RWPE2 (cell line): ENCODE measurements at regions not wholly inside any gene's neighbourhood (a gene's known extent, or its start where the extent isn't known, plus 50 kb on each side); places are given as distances from the start of the nearest gene placed in this dataset.

ENCODE experiments used
- ATAC-seq: fragments of 200-7000 bp; cut with Tn5 transposase; 3 replicates; pipeline ENCODE4 v1.9.1; 2021; ENCODE audit warnings: low read depth
- DNase-seq: peaks from one replicate; pipeline ENCODE4 v3.0.0-alpha.2; 2020; ENCODE audit warnings: low spot score
- H3K27ac ChIP-seq: fragments of 450-650 bp; 2 replicates; pipeline ENCODE4 v1.5.1; 2017; ENCODE audit warnings: mild to moderate bottlenecking; ENCODE audit not compliant: poor library complexity, severe bottlenecking
- H3K27me3 ChIP-seq: fragments of 250-450 bp; sonication (Bioruptor Pico); 2 replicates; pipeline ENCODE4 v1.5.1; 2021; ENCODE audit warnings: mild to moderate bottlenecking, moderate library complexity; ENCODE audit not compliant: insufficient read depth, poor library complexity, severe bottlenecking
- H3K36me3 ChIP-seq: fragments of 250-450 bp; sonication (Bioruptor Pico); 2 replicates; pipeline ENCODE4 v1.5.1; 2020; ENCODE audit warnings: low read depth, mild to moderate bottlenecking, moderate library complexity
- H3K4me1 ChIP-seq: fragments of 250-450 bp; sonication (Bioruptor Pico); 2 replicates; pipeline ENCODE4 v1.5.1; 2021; ENCODE audit warnings: mild to moderate bottlenecking, moderate library complexity; ENCODE audit not compliant: insufficient read depth, poor library complexity, severe bottlenecking
- H3K4me3 ChIP-seq: fragments of 250-450 bp; sonication (Bioruptor Pico); 2 replicates; pipeline ENCODE4 v1.5.1; 2021; ENCODE audit warnings: mild to moderate bottlenecking, moderate library complexity; ENCODE audit not compliant: severe bottlenecking
- H3K9me3 ChIP-seq: fragments of 250-450 bp; sonication (Bioruptor Pico); 2 replicates; pipeline ENCODE4 v1.5.1; 2021; ENCODE audit warnings: mild to moderate bottlenecking, moderate library complexity; ENCODE audit not compliant: severe bottlenecking
- CTCF ChIP-seq: fragments of 450-650 bp; IDR thresholded peaks from one replicate; pipeline ENCODE4 v1.5.1; 2017; ENCODE audit warnings: mild to moderate bottlenecking, moderate library complexity; ENCODE audit not compliant: poor library complexity, severe bottlenecking

- Histone ChIP-seq H3K9me3 (no peaks in the 10 kb centered on the region), H3K27me3 (no peaks in the 10 kb centered on the region), H3K36me3 (no peaks in the 10 kb centered on the region), H3K27ac (no peak overlapping the region), H3K4me3 (no peak overlapping the region), H3K4me1 (peaks cover 10% of the 10 kb centered on the region)
- ATAC-seq (peak; percentile 93), DNase-seq (no peak)
- no peak for TF ChIP-seq CTCF
Observed at GRCh38 chr2:71742953-71743601, 289.7 kb downstream of the DYSF start.

GRCh38 chr2:71736986-71737385 is 283.6 kb downstream of the DYSF start:
- no peaks in the 10 kb centered on the region for H3K4me1 ChIP-seq
- ATAC-seq (no peak), DNase-seq (no peak)
- no peaks in the 10 kb centered on the region for H3K36me3 ChIP-seq
- no peak overlapping the region for H3K4me3 ChIP-seq
- H3K9me3 ChIP-seq, result no peaks in the 10 kb centered on the region
- TF ChIP-seq CTCF, result no peak
- no peak overlapping the region for H3K27ac ChIP-seq
- no peaks in the 10 kb centered on the region for H3K27me3 ChIP-seq

GRCh38 chr2:71736091-71736861 is 282.9 kb downstream of the DYSF start:
- no peak for TF ChIP-seq CTCF
- no peaks in the 10 kb centered on the region for H3K9me3 ChIP-seq
- no peak for ATAC-seq
- H3K4me3 ChIP-seq, result no peak overlapping the region
- no peak overlapping the region for H3K27ac ChIP-seq
- no peak for DNase-seq
- H3K27me3 ChIP-seq, result no peaks in the 10 kb centered on the region
- no peaks in the 10 kb centered on the region for H3K4me1 ChIP-seq
- H3K36me3 ChIP-seq, result no peaks in the 10 kb centered on the region
